NB4 (cell line): ENCODE measurements at regions not wholly inside any gene's neighbourhood (a gene's known extent, or its start where the extent isn't known, plus 50 kb on each side); places are given as distances from the start of the nearest gene placed in this dataset.
"Not testable (repeated sequence)": the region's sequence is repeated elsewhere in the genome, so short reads cannot be mapped to it uniquely, and the experiment has no call there.

Experiments
- DNase-seq: peaks from one replicate; pipeline ENCODE4 v3.0.0; 2010; ENCODE audit warnings: low read depth
- H3K4me3 ChIP-seq: one replicate; pipeline ENCODE4 v1.5.1; 2011; ENCODE audit warnings: mild to moderate bottlenecking, low read depth, low read length, moderate library complexity
- CTCF ChIP-seq: IDR thresholded peaks from one replicate; pipeline ENCODE4 v1.5.1; 2012; ENCODE audit warnings: low read depth, low read length
- MAX ChIP-seq: IDR thresholded peaks from 2 replicates; pipeline ENCODE4 v1.6.1; 2011; ENCODE audit warnings: low read depth, low read length
- MYC ChIP-seq: IDR thresholded peaks from 2 replicates; pipeline ENCODE4 v1.6.1; 2011; ENCODE audit warnings: low read depth, low read length
- POLR2A ChIP-seq: IDR thresholded peaks from 2 replicates; pipeline ENCODE4 v1.6.1; 2011; ENCODE audit warnings: mild to moderate bottlenecking; ENCODE audit not compliant: insufficient read length; ENCODE audit errors: extremely low read depth

- DNase-seq, result no peak
- no peak overlapping the region for H3K4me3 ChIP-seq
- TF ChIP-seq POLR2A, result no peak
- TF ChIP-seq CTCF, result no peak
- no peak for TF ChIP-seq MAX
- no peak for TF ChIP-seq MYC
Measured at GRCh38 chr18:79591032-79591308, 88.6 kb upstream of the CTDP1 start.

GRCh38 chr18:79592684-79593083, 86.9 kb upstream of the CTDP1 start:
- DNase-seq, result peak; percentile 37
- not testable (repeated sequence) for H3K4me3 ChIP-seq

- DNase-seq, result no peak
- TF ChIP-seq MAX (no peak), MYC (no peak)
- H3K4me3 ChIP-seq, result no peak overlapping the region
Measured at GRCh38 chr18:79595876-79596374, 83.7 kb upstream of the CTDP1 start.

GRCh38 chr18:79596446-79597175, 83.0 kb upstream of the CTDP1 start:
- no peak for DNase-seq
- TF ChIP-seq POLR2A (no peak), MYC (no peak), CTCF (no peak), MAX (no peak)
- H3K4me3 ChIP-seq, result no peak overlapping the region

GRCh38 chr18:79597176-79597830, 82.3 kb upstream of the CTDP1 start:
- DNase-seq, result no peak
- TF ChIP-seq POLR2A (no peak), MAX (no peak), CTCF (no peak), MYC (no peak)
- H3K4me3 ChIP-seq, result no peak overlapping the region

- no peak overlapping the region for H3K4me3 ChIP-seq
- TF ChIP-seq MAX, result no peak
- TF ChIP-seq MYC, result no peak
- TF ChIP-seq POLR2A, result no peak
- TF ChIP-seq CTCF, result no peak
- DNase-seq, result no peak
Measured at GRCh38 chr18:79597831-79598632, 81.6 kb upstream of the CTDP1 start.
